ENCODE measurements at regions not wholly inside any gene's neighbourhood (a gene's known extent, or its start where the extent isn't known, plus 50 kb on each side); places are given as distances from the start of the nearest gene placed in this dataset.

DNA sequence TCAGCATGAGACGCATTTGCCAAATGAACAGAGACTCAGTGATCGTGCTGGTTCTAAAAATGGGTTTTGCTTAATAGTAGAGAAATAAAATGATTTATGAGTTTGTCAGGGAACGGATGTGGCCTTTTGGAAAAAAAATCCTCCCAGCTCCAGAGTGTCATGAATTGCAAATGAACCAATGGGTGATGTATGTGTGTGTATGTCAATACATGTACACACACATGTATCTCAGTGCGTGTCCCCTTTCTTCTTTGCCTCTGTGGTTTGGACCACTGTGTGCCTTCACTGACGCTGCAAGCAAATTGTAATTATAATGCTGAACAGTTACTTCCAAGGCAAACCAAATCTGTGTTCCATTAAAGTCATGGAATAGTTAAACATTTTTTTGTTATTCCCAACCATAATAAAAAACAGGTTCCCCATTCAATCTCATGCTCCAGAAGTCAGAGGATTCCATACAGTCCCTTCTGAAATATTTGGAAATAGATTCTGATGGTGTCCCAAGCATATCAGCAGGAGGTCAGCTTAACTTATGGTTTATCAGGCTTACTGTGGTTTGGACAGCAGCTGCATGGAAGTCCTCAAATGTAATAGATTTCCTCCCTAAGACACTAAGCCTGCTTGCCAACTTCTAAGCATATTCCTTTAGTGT, 630.5 kb downstream of the ACTL7B start:
- Histone ChIP-seq H3K36me3 (no peaks in the 10 kb centered on the region), H3K9me3 (peaks cover 0 to 7% of the 10 kb centered on the region in 2 donors), H3K4me1 (no peaks in the 10 kb centered on the region), H3K27ac (no peak overlapping the region), H3K27me3 (no peaks in the 10 kb centered on the region), H3K4me3 (no peak overlapping the region)
- TF ChIP-seq, protein P1, sequence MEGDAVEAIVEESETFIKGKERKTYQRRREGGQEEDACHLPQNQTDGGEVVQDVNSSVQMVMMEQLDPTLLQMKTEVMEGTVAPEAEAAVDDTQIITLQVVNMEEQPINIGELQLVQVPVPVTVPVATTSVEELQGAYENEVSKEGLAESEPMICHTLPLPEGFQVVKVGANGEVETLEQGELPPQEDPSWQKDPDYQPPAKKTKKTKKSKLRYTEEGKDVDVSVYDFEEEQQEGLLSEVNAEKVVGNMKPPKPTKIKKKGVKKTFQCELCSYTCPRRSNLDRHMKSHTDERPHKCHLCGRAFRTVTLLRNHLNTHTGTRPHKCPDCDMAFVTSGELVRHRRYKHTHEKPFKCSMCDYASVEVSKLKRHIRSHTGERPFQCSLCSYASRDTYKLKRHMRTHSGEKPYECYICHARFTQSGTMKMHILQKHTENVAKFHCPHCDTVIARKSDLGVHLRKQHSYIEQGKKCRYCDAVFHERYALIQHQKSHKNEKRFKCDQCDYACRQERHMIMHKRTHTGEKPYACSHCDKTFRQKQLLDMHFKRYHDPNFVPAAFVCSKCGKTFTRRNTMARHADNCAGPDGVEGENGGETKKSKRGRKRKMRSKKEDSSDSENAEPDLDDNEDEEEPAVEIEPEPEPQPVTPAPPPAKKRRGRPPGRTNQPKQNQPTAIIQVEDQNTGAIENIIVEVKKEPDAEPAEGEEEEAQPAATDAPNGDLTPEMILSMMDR (IDR thresholded peaks at IDR 0.05), result no peak
- no peak for DNase-seq (ENCODE audit: low spot score)

DNA sequence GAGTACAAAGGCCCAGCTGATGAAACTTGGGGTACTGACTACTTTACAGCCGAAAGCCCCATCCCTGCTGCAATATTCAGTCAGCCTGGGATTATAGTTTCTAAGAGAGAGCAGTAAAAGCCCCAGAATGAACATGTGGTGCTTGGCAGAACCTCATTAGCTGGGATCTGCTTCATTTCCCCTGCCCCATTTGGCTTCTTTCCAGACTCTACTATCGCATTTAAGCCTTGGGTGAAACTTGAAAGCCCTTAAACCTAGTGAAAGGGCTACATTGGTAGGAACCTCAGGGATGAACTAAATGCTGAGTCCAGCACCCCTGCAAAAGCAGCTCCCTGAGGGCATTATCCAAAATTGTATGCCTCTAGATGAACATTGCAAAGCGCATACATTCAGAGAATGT, 631.1 kb downstream of the ACTL7B start:
- H3K4me3 ChIP-seq, result no peak overlapping the region
- H3K36me3 ChIP-seq, result no peaks in the 10 kb centered on the region
- peaks cover 0 to 4% of the 10 kb centered on the region in 2 donors for H3K9me3 ChIP-seq
- H3K27ac ChIP-seq, result no peak overlapping the region
- DNase-seq (ENCODE audit: low spot score), result no peak
- no peaks in the 10 kb centered on the region for H3K4me1 ChIP-seq
- no peaks in the 10 kb centered on the region for H3K27me3 ChIP-seq
- TF ChIP-seq, protein P1 (IDR thresholded peaks at IDR 0.05), result no peak

DNA sequence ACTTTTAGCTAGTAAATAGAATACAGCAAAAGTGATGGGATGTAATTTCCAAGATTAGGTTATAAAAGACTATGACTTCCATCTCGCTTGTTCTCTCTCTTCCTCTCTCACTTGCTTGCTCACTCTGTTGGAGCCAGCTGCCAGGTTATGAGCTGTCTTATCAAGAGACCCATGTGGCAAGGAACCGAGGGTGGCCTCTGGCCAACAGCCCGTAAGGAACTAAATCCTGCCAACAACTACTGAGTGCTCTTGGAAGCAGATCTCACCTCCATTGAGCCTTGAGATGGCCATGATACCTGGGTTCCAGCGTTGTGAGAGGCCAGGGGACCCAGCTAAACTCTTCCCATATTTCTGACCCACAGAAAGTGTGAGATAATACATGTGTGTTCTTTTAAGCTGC, 636.1 kb downstream of the ACTL7B start:
- Histone ChIP-seq H3K4me3 (no peak overlapping the region), H3K36me3 (no peaks in the 10 kb centered on the region), H3K4me1 (no peaks in the 10 kb centered on the region), H3K27me3 (no peaks in the 10 kb centered on the region), H3K27ac (no peak overlapping the region), H3K9me3 (no peaks in the 10 kb centered on the region)
- TF ChIP-seq, protein P1 (IDR thresholded peaks at IDR 0.05), result no peak
- no peak for DNase-seq (ENCODE audit: low spot score)

DNA sequence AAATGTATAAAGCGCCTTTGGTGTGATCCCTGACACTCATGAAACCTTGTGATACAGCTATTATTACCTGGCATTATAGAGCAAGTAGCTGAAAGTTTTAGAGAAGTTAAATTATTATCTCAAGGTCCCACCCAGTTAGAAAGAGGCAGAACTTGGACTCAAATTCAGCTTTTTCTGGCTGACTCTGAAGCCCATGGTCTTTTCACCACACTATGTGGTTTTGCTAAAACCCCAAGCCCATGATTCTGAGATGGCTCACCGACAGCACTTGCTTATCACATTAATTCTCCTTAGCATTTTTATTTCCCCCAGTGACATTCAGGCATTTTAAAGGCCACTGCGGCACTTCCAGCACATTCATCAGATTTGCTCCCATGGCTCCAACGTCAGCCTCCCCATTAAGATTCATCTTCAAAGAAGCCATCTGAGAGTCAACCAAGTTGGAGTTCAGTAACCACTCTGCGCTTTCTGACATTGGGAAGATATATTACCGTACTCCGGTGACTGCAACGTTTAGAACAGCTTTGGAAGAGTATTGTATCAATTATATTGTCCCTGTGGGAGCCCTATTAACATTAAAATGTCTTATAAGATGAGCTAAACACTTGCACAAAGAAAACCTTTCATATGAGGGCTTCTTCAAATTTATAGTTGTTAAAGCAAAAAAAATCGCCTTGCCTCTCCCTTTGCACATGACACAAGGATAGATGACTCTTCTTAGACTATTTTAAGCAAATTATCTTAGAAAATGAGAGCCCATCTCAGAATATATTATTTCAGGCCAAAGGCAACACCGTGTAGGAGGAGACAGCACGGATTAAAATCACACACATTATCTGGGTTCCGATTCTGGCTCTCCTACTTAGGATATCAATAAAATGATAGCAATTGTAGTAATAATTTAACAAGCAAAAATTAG, 638.1 kb downstream of the ACTL7B start:
- H3K4me1 ChIP-seq, result no peaks in the 10 kb centered on the region
- H3K4me3 ChIP-seq, result no peak overlapping the region
- DNase-seq (ENCODE audit: low spot score), result no peak
- no peaks in the 10 kb centered on the region for H3K27me3 ChIP-seq
- H3K36me3 ChIP-seq, result no peaks in the 10 kb centered on the region
- H3K27ac ChIP-seq, result no peak overlapping the region
- TF ChIP-seq, protein P1 (IDR thresholded peaks at IDR 0.05), result no peak
- H3K9me3 ChIP-seq, result no peaks in the 10 kb centered on the region

DNA sequence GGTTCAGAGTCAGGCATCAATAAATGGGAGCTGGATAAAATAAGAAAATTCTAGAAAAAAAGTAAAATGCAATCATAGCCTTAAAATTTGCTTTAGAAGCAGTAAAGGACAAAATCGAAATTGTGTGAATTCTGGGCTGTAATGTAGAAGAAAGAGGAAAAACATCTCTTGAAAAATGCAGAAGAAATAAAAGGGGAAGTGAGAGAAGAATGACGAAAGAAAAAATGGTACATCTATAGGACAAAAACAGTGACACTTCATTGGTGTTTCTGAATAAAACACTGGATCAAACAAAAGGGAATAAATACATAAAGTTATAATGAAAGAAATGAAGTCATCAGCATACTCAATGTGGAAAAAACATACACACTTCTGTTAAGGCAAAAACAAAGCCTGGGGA, 642.3 kb downstream of the ACTL7B start:
- no peaks in the 10 kb centered on the region for H3K4me1 ChIP-seq
- TF ChIP-seq, protein P1 (IDR thresholded peaks at IDR 0.05), result no peak
- no peaks in the 10 kb centered on the region for H3K36me3 ChIP-seq
- H3K4me3 ChIP-seq, result no peak overlapping the region
- no peaks in the 10 kb centered on the region for H3K9me3 ChIP-seq
- H3K27ac ChIP-seq, result no peak overlapping the region
- H3K27me3 ChIP-seq, result no peaks in the 10 kb centered on the region
- DNase-seq (ENCODE audit: low spot score), result no peak
